HCT116 (cell line): ENCODE measurements at regions not wholly inside any gene's neighbourhood (a gene's known extent, or its start where the extent isn't known, plus 50 kb on each side); places are given as distances from the start of the nearest gene placed in this dataset.

Experiments used
- ATAC-seq: fragments of 200-7000 bp; cut with Tn5 transposase; 2 replicates; pipeline ENCODE4 v1.9.1; 2020; ENCODE audit warnings: mild to moderate bottlenecking, moderate library complexity
- BruUV-seq: library from RNA; stranded (reverse); fragments of 400-500 nt; replicated peaks from 2 replicates; lab custom pipeline; 2021; lab: Mats Ljungman, UMichigan
- CTCF ChIA-PET: fragments of 300-600 bp; sonication (Branson Sonifier 250); formaldehyde crosslinking; loops from one replicate; lab custom pipeline; 2021; ENCODE audit warnings: antibody characterized with exemption; lab: Charles Lee
- POLR2A ChIA-PET: fragments of 300-600, 350-600 bp; sonication (Branson Sonifier 250); formaldehyde crosslinking; loops from one replicate; lab custom pipeline; 2021; ENCODE audit warnings: antibody characterized with exemption; lab: Charles Lee
- RAD21 ChIA-PET, 2 experiments: fragments of 300-600 bp; sonication (Branson Sonifier 250); formaldehyde crosslinking; loops; one replicate each; lab custom pipeline; 2023; ENCODE audit warnings: low total read pairs in 2 of 2; ENCODE audit not compliant: uncharacterized antibody in 2 of 2, unreplicated experiment in 2 of 2, low non-redundant PET in 1 of 2; lab: Charles Lee
- DNase-seq: peaks from one replicate; pipeline ENCODE4 v3.0.0-alpha.2; 2010; ENCODE audit warnings: low read depth, low spot score
- H2AFZ ChIP-seq: fragments of 200-600 bp; shearing (Covaris generic), sonication (generic); 2 replicates; pipeline ENCODE4 v1.6.1; 2017; ENCODE audit warnings: low read depth, mixed run types, mixed read lengths, antibody characterized with exemption, low read length; ENCODE audit not compliant: poor library complexity, severe bottlenecking
- H3K27ac ChIP-seq: 2 replicates; pipeline ENCODE4 v1.5.1; 2012; ENCODE audit warnings: low read depth, low read length
- H3K27me3 ChIP-seq: fragments of 200-600 bp; sonication (generic); 2 replicates; pipeline ENCODE4 v1.6.1; 2016; ENCODE audit warnings: mixed run types, low read length, mixed read lengths; ENCODE audit not compliant: insufficient read depth
- H3K36me3 ChIP-seq, 2 experiments: fragments of 200-500 bp in 1 of 2; fragments of 200-600 bp in 1 of 2; sonication (Bioruptor generic) in 1 of 2; sonication (generic) in 1 of 2; 2 replicates each; pipeline versions ENCODE4 v1.5.1 to v1.6.1; 2014 to 2016; ENCODE audit warnings: low read length in 2 of 2, inconsistent platforms in 1 of 2, mixed read lengths in 1 of 2, mixed run types in 1 of 2; ENCODE audit not compliant: insufficient read depth in 2 of 2, control insufficient read depth in 1 of 2
- H3K4me1 ChIP-seq, 2 experiments: fragments of 200-600 bp in 1 of 2; sonication (generic) in 1 of 2; 2 replicates each; pipeline versions ENCODE4 v1.5.1 to v1.6.1; 2012 to 2017; ENCODE audit warnings: low read length in 2 of 2, inconsistent platforms in 1 of 2, mild to moderate bottlenecking in 1 of 2, mixed read lengths in 1 of 2, mixed run types in 1 of 2, moderate library complexity in 1 of 2; ENCODE audit not compliant: insufficient read depth in 2 of 2, control insufficient read depth in 1 of 2
- H3K4me2 ChIP-seq: fragments of 200-600 bp; sonication (generic); 2 replicates; pipeline ENCODE4 v1.6.1; 2017; ENCODE audit warnings: mixed run types, low read length, mixed read lengths
- H3K4me3 ChIP-seq, 2 experiments: fragments of 200-600 bp in 1 of 2; sonication (generic) in 1 of 2; replicated peaks in 1 of 2; 2 replicates each; pipeline ENCODE4 v1.5.1; 2011 to 2016; ENCODE audit warnings: low read length in 2 of 2, control low read depth in 1 of 2, low read depth in 1 of 2, mild to moderate bottlenecking in 1 of 2, mixed read lengths in 1 of 2, mixed run types in 1 of 2
- H3K79me2 ChIP-seq: fragments of 200-600 bp; sonication (generic); 2 replicates; pipeline ENCODE4 v1.6.1; 2017; ENCODE audit warnings: mild to moderate bottlenecking, mixed run types, low read length, moderate library complexity, mixed read lengths; ENCODE audit not compliant: insufficient read depth
- H3K9ac ChIP-seq: fragments of 200-600 bp; sonication (generic); 2 replicates; pipeline ENCODE4 v1.6.1; 2016; ENCODE audit warnings: low read length, mixed read lengths
- H3K9me2 ChIP-seq: fragments of 200-600 bp; sonication (generic), shearing (Covaris generic); 2 replicates; pipeline ENCODE4 v1.6.1; 2017; ENCODE audit warnings: mixed run types, mild to moderate bottlenecking, moderate library complexity; ENCODE audit not compliant: insufficient read depth
- H3K9me3 ChIP-seq, 2 experiments: fragments of 200-500 bp in 1 of 2; fragments of 200-600 bp in 1 of 2; sonication (Bioruptor generic) in 1 of 2; sonication (generic) in 1 of 2; 2 replicates each; pipeline ENCODE4 v1.6.1; 2014 to 2017; ENCODE audit warnings: low read length in 2 of 2, mixed read lengths in 2 of 2, inconsistent platforms in 1 of 2, low read depth in 1 of 2, mild to moderate bottlenecking in 1 of 2, mixed run types in 1 of 2, moderate library complexity in 1 of 2; ENCODE audit not compliant: control insufficient read depth in 1 of 2, insufficient read depth in 1 of 2
- H4K20me1 ChIP-seq: fragments of 200-600 bp; sonication (generic), shearing (Covaris generic); 2 replicates; pipeline ENCODE4 v1.6.1; 2017; ENCODE audit warnings: mixed run types, mild to moderate bottlenecking, moderate library complexity; ENCODE audit not compliant: insufficient read depth
- CBX3 ChIP-seq: IDR thresholded peaks from 2 replicates; pipeline ENCODE4 v1.6.1; 2012; ENCODE audit warnings: low read depth
- CEBPB ChIP-seq: IDR thresholded peaks from 2 replicates; pipeline ENCODE4 v1.6.1; 2012; ENCODE audit warnings: low read depth
- EGR1 ChIP-seq: IDR thresholded peaks from 2 replicates; pipeline ENCODE4 v1.6.1; 2012; ENCODE audit warnings: low read depth
- EZH2phosphoT487 ChIP-seq: fragments of 200-600 bp; IDR thresholded peaks from 2 replicates; pipeline ENCODE4 v1.6.1; 2018; ENCODE audit warnings: antibody characterized with exemption, borderline replicate concordance
- FOSL1 ChIP-seq: IDR thresholded peaks from 2 replicates; pipeline ENCODE4 v1.6.1; 2012; ENCODE audit warnings: low read depth
- JUND ChIP-seq: IDR thresholded peaks from 2 replicates; pipeline ENCODE4 v1.6.1; 2012
- POLR2A ChIP-seq: IDR thresholded peaks from 2 replicates; pipeline ENCODE4 v1.7.0; 2011; ENCODE audit warnings: borderline replicate concordance; ENCODE audit not compliant: insufficient read depth, insufficient read length; ENCODE audit errors: extremely low read depth
- RAD21 ChIP-seq: IDR thresholded peaks from 2 replicates; pipeline ENCODE4 v1.6.1; 2012; ENCODE audit warnings: low read depth, mild to moderate bottlenecking
- SIN3A ChIP-seq: IDR thresholded peaks from 2 replicates; pipeline ENCODE4 v1.6.1; 2012; ENCODE audit warnings: low read depth
- SP1 ChIP-seq: IDR thresholded peaks from 2 replicates; pipeline ENCODE4 v1.6.1; 2012; ENCODE audit warnings: low read depth
- SRF ChIP-seq: IDR thresholded peaks from 2 replicates; pipeline ENCODE4 v1.6.1; 2012; ENCODE audit warnings: low read depth
- TCF7L2 ChIP-seq: IDR thresholded peaks from 2 replicates; pipeline ENCODE4 v1.7.0; 2011; ENCODE audit warnings: borderline replicate concordance, inconsistent platforms; ENCODE audit not compliant: insufficient read depth, insufficient read length; ENCODE audit errors: extremely low read depth
- ZNF274 ChIP-seq: fragments of 200-500 bp; sonication (Bioruptor generic); IDR thresholded peaks from 2 replicates; pipeline ENCODE4 v1.6.1; 2014; ENCODE audit warnings: mild to moderate bottlenecking, low read depth, low read length, inconsistent platforms
- intact Hi-C: fragments of 100-400 bp; cut with micrococcal nuclease; formaldehyde crosslinking; loops from 2 replicates; pipeline ENCODE4 v1.10.0; 2022
- TF ChIP-seq, protein P1 (sequence below), 3 experiments: fragments of 200-600 bp in 1 of 3; sonication (generic) in 1 of 3; IDR thresholded peaks in 2 of 3; conservative IDR thresholded peaks in 1 of 3; 2 replicates each; pipeline ENCODE4 v1.5.1; 2012 to 2017; ENCODE audit warnings: low read depth in 2 of 3, low read length in 2 of 3, antibody characterized with exemption in 1 of 3, borderline replicate concordance in 1 of 3, control low read depth in 1 of 3, mild to moderate bottlenecking in 1 of 3, mixed read lengths in 1 of 3, mixed run types in 1 of 3, moderate library complexity in 1 of 3; ENCODE audit not compliant: insufficient read depth in 1 of 3
- TF ChIP-seq, protein P2 (sequence below): IDR thresholded peaks from 2 replicates; pipeline ENCODE4 v1.6.1; 2012
- TF ChIP-seq, protein P3 (sequence below): IDR thresholded peaks from 2 replicates; pipeline ENCODE4 v1.6.1; 2012; ENCODE audit warnings: low read depth
- TF ChIP-seq, protein P4 (sequence below): IDR thresholded peaks from 2 replicates; pipeline ENCODE4 v1.6.1; 2012
- TF ChIP-seq, protein P5 (sequence below): IDR thresholded peaks from 2 replicates; pipeline ENCODE4 v1.6.1; 2011; ENCODE audit warnings: mild to moderate bottlenecking, low read length, moderate library complexity; ENCODE audit not compliant: insufficient replicate concordance; ENCODE audit errors: extremely low read depth

DNA sequence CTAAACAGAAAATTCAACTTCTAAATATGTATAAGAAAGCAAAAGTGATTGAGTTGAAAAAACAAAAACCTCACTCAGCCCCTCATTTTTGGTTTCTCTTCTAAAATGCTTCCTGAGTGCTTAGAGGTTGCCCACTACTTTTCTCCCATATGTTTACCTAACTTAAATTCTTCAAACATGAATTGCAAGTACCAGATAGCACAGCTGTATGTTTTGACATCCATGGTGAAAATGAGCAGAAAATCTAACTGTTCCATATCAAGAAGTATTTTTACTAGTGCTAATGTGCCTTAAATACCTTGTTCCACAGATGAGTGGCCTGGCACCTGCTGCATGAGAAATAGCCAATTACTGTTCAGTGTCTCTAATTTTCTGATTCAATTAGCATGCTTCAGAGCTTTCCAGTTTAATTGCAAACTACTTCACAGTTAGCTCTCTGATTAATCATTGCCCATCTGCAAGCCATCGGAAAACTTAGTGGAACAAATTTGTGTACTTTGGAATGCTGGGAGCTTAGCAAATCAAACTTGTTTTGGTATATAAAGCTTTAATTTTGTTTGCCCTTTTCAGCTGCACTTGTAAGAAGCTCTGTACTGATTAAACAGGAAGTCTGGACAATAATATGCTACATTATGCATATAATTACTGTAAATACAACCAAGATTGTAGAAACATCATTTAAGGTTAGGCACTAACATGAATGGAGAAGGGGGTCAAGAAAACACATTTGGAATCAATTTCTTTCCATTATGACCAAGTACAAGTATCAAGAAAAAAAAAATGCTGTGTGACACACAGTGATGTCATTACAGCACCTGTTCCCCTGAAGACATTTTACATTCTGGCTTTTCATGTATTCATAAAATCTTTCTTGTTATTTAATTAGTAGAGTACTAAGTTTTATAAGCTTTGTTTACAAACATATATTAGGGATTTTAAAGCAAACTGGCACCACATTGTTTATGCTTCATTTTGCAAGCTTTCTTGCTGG, 65.6 kb downstream of the POU5F2 start:
- Histone ChIP-seq H3K27me3 (no peaks in the 10 kb centered on the region), H3K4me3 (no peak overlapping the region), H3K9me3 (no peaks in the 10 kb centered on the region), H4K20me1 (no peaks in the 10 kb centered on the region), H3K9ac (no peak overlapping the region), H3K36me3 (no peaks in the 10 kb centered on the region), H2AFZ (no peak overlapping the region), H3K79me2 (no peaks in the 10 kb centered on the region), H3K4me1 (peaks cover 11 to 14% of the 10 kb centered on the region in 2 experiments), H3K4me2 (no peak overlapping the region), H3K9me2 (no peaks in the 10 kb centered on the region), H3K27ac (no peak overlapping the region)
- DNase-seq: no peak
- no TSS peak for BruUV-seq
- no peak for ATAC-seq
- CTCF ChIA-PET: no interaction called here
- POLR2A ChIA-PET: no interaction called here
- RAD21 ChIA-PET: interaction anchor here in 1 of 2 experiments (0.5 kb wide), 1 partner anchor 90 kb away, joined by 5 read pairs; no protein-coding TSS in a partner anchor
- TF ChIP-seq ZNF274: no peak
- no peak for TF ChIP-seq CEBPB
- no peak for TF ChIP-seq TCF7L2
- no peak for TF ChIP-seq CBX3
- TF ChIP-seq SRF: no peak
- no peak for TF ChIP-seq EZH2phosphoT487
- TF ChIP-seq, protein P1, sequence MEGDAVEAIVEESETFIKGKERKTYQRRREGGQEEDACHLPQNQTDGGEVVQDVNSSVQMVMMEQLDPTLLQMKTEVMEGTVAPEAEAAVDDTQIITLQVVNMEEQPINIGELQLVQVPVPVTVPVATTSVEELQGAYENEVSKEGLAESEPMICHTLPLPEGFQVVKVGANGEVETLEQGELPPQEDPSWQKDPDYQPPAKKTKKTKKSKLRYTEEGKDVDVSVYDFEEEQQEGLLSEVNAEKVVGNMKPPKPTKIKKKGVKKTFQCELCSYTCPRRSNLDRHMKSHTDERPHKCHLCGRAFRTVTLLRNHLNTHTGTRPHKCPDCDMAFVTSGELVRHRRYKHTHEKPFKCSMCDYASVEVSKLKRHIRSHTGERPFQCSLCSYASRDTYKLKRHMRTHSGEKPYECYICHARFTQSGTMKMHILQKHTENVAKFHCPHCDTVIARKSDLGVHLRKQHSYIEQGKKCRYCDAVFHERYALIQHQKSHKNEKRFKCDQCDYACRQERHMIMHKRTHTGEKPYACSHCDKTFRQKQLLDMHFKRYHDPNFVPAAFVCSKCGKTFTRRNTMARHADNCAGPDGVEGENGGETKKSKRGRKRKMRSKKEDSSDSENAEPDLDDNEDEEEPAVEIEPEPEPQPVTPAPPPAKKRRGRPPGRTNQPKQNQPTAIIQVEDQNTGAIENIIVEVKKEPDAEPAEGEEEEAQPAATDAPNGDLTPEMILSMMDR (IDR thresholded peaks at IDR 0.05 in 2 of 3, conservative IDR thresholded peaks at IDR 0.05 in 1 of 3; ENCODE audit: borderline replicate concordance in 1 of 3, insufficient read depth in 1 of 3, low read depth in 2 of 3, low read length in 2 of 3): no peak
- no peak for TF ChIP-seq POLR2A
- no peak for TF ChIP-seq SIN3A
- no peak for TF ChIP-seq JUND
- no peak for TF ChIP-seq RAD21
- TF ChIP-seq, protein P2, sequence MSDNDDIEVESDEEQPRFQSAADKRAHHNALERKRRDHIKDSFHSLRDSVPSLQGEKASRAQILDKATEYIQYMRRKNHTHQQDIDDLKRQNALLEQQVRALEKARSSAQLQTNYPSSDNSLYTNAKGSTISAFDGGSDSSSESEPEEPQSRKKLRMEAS: no peak
- no peak for TF ChIP-seq SP1
- TF ChIP-seq, protein P3, sequence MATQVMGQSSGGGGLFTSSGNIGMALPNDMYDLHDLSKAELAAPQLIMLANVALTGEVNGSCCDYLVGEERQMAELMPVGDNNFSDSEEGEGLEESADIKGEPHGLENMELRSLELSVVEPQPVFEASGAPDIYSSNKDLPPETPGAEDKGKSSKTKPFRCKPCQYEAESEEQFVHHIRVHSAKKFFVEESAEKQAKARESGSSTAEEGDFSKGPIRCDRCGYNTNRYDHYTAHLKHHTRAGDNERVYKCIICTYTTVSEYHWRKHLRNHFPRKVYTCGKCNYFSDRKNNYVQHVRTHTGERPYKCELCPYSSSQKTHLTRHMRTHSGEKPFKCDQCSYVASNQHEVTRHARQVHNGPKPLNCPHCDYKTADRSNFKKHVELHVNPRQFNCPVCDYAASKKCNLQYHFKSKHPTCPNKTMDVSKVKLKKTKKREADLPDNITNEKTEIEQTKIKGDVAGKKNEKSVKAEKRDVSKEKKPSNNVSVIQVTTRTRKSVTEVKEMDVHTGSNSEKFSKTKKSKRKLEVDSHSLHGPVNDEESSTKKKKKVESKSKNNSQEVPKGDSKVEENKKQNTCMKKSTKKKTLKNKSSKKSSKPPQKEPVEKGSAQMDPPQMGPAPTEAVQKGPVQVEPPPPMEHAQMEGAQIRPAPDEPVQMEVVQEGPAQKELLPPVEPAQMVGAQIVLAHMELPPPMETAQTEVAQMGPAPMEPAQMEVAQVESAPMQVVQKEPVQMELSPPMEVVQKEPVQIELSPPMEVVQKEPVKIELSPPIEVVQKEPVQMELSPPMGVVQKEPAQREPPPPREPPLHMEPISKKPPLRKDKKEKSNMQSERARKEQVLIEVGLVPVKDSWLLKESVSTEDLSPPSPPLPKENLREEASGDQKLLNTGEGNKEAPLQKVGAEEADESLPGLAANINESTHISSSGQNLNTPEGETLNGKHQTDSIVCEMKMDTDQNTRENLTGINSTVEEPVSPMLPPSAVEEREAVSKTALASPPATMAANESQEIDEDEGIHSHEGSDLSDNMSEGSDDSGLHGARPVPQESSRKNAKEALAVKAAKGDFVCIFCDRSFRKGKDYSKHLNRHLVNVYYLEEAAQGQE: no peak
- no peak for TF ChIP-seq EGR1
- no peak for TF ChIP-seq FOSL1
- TF ChIP-seq, protein P4, sequence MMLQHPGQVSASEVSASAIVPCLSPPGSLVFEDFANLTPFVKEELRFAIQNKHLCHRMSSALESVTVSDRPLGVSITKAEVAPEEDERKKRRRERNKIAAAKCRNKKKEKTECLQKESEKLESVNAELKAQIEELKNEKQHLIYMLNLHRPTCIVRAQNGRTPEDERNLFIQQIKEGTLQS: no peak
- TF ChIP-seq, protein P5, sequence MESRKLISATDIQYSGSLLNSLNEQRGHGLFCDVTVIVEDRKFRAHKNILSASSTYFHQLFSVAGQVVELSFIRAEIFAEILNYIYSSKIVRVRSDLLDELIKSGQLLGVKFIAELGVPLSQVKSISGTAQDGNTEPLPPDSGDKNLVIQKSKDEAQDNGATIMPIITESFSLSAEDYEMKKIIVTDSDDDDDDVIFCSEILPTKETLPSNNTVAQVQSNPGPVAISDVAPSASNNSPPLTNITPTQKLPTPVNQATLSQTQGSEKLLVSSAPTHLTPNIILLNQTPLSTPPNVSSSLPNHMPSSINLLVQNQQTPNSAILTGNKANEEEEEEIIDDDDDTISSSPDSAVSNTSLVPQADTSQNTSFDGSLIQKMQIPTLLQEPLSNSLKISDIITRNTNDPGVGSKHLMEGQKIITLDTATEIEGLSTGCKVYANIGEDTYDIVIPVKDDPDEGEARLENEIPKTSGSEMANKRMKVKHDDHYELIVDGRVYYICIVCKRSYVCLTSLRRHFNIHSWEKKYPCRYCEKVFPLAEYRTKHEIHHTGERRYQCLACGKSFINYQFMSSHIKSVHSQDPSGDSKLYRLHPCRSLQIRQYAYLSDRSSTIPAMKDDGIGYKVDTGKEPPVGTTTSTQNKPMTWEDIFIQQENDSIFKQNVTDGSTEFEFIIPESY: no peak
- intact Hi-C loops: no loop called here
